ENCODE measurements at regions not wholly inside any gene's neighbourhood (a gene's known extent, or its start where the extent isn't known, plus 50 kb on each side); places are given as distances from the start of the nearest gene placed in this dataset.
A peak's percentile ranks its signal among the peaks of the same experiment; 100 is the strongest.

DNA sequence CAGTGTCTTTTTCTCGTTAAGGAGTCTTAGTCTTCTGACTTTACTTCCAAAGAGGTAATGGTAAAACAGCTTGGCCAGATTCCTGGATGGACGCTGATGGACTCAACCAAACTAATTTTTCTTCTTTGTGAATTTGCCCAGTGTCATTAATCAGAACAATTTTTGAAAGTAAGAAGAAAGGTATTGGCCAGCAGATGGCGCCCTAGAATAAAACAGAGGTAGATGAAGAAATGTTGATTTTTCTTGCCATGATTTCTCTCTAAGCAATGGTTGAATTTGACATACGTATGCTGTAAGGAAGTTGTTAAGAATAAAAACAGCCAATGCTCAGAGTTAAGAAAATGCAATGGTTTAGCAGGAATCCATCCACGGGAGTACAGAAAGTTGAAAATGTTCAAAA lies 500.0 kb downstream of the DIRAS2 start:
- TF ChIP-seq RAD21 (conservative IDR thresholded peaks at IDR 0.05) (peak; percentile 65), TAF1 (IDR thresholded peaks at IDR 0.05; ENCODE audit: low read depth) (no peak), EZH2 (IDR thresholded peaks at IDR 0.05; ENCODE audit: borderline replicate concordance, insufficient read depth, low read length, poor library complexity, severe bottlenecking) (no peak), POLR2AphosphoS5 (IDR thresholded peaks at IDR 0.05) (no peak), EP300 (conservative IDR thresholded peaks at IDR 0.05; ENCODE audit: poor library complexity, severe bottlenecking) (no peak), MXI1 (conservative IDR thresholded peaks at IDR 0.05; ENCODE audit: poor library complexity, severe bottlenecking) (no peak)
- TF ChIP-seq, protein P1, sequence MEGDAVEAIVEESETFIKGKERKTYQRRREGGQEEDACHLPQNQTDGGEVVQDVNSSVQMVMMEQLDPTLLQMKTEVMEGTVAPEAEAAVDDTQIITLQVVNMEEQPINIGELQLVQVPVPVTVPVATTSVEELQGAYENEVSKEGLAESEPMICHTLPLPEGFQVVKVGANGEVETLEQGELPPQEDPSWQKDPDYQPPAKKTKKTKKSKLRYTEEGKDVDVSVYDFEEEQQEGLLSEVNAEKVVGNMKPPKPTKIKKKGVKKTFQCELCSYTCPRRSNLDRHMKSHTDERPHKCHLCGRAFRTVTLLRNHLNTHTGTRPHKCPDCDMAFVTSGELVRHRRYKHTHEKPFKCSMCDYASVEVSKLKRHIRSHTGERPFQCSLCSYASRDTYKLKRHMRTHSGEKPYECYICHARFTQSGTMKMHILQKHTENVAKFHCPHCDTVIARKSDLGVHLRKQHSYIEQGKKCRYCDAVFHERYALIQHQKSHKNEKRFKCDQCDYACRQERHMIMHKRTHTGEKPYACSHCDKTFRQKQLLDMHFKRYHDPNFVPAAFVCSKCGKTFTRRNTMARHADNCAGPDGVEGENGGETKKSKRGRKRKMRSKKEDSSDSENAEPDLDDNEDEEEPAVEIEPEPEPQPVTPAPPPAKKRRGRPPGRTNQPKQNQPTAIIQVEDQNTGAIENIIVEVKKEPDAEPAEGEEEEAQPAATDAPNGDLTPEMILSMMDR (IDR thresholded peaks at IDR 0.05; ENCODE audit: poor library complexity, severe bottlenecking) = peak; percentile 62
- TF ChIP-seq, protein P2, sequence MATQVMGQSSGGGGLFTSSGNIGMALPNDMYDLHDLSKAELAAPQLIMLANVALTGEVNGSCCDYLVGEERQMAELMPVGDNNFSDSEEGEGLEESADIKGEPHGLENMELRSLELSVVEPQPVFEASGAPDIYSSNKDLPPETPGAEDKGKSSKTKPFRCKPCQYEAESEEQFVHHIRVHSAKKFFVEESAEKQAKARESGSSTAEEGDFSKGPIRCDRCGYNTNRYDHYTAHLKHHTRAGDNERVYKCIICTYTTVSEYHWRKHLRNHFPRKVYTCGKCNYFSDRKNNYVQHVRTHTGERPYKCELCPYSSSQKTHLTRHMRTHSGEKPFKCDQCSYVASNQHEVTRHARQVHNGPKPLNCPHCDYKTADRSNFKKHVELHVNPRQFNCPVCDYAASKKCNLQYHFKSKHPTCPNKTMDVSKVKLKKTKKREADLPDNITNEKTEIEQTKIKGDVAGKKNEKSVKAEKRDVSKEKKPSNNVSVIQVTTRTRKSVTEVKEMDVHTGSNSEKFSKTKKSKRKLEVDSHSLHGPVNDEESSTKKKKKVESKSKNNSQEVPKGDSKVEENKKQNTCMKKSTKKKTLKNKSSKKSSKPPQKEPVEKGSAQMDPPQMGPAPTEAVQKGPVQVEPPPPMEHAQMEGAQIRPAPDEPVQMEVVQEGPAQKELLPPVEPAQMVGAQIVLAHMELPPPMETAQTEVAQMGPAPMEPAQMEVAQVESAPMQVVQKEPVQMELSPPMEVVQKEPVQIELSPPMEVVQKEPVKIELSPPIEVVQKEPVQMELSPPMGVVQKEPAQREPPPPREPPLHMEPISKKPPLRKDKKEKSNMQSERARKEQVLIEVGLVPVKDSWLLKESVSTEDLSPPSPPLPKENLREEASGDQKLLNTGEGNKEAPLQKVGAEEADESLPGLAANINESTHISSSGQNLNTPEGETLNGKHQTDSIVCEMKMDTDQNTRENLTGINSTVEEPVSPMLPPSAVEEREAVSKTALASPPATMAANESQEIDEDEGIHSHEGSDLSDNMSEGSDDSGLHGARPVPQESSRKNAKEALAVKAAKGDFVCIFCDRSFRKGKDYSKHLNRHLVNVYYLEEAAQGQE (IDR thresholded peaks at IDR 0.05; ENCODE audit: borderline replicate concordance) = no peak
